ENCODE measurements at regions not wholly inside any gene's neighbourhood (a gene's known extent, or its start where the extent isn't known, plus 50 kb on each side); places are given as distances from the start of the nearest gene placed in this dataset.

DNA sequence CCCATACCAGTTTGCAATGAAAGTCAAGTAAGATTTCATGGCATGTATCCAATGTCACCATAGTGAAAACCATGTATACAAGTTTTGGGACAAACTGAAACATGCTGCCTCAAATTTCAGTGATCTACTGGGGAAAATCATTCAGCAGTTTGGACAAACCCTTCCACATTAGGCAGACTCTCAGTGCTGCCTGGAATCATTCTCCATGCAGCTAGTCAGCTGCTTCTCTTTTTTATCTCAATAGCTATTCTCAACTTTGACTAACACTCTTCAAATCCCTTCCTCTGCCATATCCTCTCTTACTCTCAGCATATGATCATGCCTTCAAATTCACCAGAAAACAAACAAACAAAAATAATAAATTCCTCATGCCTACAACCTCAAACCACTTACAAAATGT, 323.3 kb downstream of the MAN2A1 start:
- no peaks in the 10 kb centered on the region for H3K4me1 ChIP-seq (ENCODE audit: insufficient read depth, low read length, poor library complexity, severe bottlenecking)
- no TSS peak for BruUV-seq (replicated peaks)
- H3K36me3 ChIP-seq (ENCODE audit: insufficient read depth, low read length): no peaks in the 10 kb centered on the region
- H3K4me2 ChIP-seq (ENCODE audit: low read length): no peak overlapping the region
- no peaks in the 10 kb centered on the region for H3K79me2 ChIP-seq (ENCODE audit: insufficient read depth, low read depth, low read length)
- intact Hi-C loops (cut with micrococcal nuclease; ENCODE audit: unreplicated experiment): no loop called here
- no peaks in the 10 kb centered on the region for H4K20me1 ChIP-seq (ENCODE audit: insufficient read depth, low read length)
- no peak for TF ChIP-seq EZH2phosphoT487 (IDR thresholded peaks at IDR 0.05; ENCODE audit: borderline replicate concordance, low read depth, low read length)
- TF ChIP-seq, protein P1, sequence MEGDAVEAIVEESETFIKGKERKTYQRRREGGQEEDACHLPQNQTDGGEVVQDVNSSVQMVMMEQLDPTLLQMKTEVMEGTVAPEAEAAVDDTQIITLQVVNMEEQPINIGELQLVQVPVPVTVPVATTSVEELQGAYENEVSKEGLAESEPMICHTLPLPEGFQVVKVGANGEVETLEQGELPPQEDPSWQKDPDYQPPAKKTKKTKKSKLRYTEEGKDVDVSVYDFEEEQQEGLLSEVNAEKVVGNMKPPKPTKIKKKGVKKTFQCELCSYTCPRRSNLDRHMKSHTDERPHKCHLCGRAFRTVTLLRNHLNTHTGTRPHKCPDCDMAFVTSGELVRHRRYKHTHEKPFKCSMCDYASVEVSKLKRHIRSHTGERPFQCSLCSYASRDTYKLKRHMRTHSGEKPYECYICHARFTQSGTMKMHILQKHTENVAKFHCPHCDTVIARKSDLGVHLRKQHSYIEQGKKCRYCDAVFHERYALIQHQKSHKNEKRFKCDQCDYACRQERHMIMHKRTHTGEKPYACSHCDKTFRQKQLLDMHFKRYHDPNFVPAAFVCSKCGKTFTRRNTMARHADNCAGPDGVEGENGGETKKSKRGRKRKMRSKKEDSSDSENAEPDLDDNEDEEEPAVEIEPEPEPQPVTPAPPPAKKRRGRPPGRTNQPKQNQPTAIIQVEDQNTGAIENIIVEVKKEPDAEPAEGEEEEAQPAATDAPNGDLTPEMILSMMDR (conservative IDR thresholded peaks at IDR 0.05; ENCODE audit: low read length): no peak
- CTCF ChIA-PET (ENCODE audit: unreplicated experiment): no interaction called here
- no peaks in the 10 kb centered on the region for H3K9me3 ChIP-seq (ENCODE audit: low read length)
- no peak overlapping the region for H3K27ac ChIP-seq (ENCODE audit: low read depth, low read length, poor library complexity, severe bottlenecking)
- POLR2A ChIA-PET: no interaction called here
- H3K4me3 ChIP-seq (ENCODE audit: low read depth, low read length, poor library complexity, severe bottlenecking): no peak overlapping the region
- H2AFZ ChIP-seq (ENCODE audit: low read length): no peak overlapping the region
- no peaks in the 10 kb centered on the region for H3K9me2 ChIP-seq (ENCODE audit: insufficient read depth, low read length)
- no peak for DNase-seq (ENCODE audit: low spot score)

DNA sequence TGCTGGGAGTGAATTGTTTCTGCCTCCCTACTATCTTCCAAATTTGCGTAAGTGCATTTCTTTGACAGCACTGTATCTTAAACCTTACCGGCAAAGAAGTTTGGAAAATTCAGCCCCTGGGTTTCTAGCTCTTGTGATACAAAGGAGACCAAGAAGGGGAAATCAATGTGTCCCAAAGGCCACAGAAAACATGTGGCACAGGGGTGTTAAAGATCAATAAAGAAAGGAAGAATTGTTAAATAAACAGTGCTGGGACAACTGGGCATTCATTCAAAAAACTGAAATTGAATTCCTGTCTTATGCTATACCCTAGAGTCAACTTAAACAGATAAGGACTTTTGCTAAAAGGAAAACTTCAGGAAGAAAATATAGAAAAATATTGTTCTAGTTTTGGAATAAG, 328.1 kb downstream of the MAN2A1 start:
- no peak overlapping the region for H2AFZ ChIP-seq (ENCODE audit: low read length)
- no peaks in the 10 kb centered on the region for H3K9me3 ChIP-seq (ENCODE audit: low read length)
- DNase-seq (ENCODE audit: low spot score): no peak
- H3K79me2 ChIP-seq (ENCODE audit: insufficient read depth, low read depth, low read length): no peaks in the 10 kb centered on the region
- H3K27ac ChIP-seq (ENCODE audit: low read depth, low read length, poor library complexity, severe bottlenecking): no peak overlapping the region
- no peak overlapping the region for H3K4me2 ChIP-seq (ENCODE audit: low read length)
- no TSS peak for BruUV-seq (replicated peaks)
- H3K4me1 ChIP-seq (ENCODE audit: insufficient read depth, low read length, poor library complexity, severe bottlenecking): no peaks in the 10 kb centered on the region
- no peak overlapping the region for H3K4me3 ChIP-seq (ENCODE audit: low read depth, low read length, poor library complexity, severe bottlenecking)
- H3K9me2 ChIP-seq (ENCODE audit: insufficient read depth, low read length): no peaks in the 10 kb centered on the region
- no peaks in the 10 kb centered on the region for H4K20me1 ChIP-seq (ENCODE audit: insufficient read depth, low read length)
- TF ChIP-seq EZH2phosphoT487 (IDR thresholded peaks at IDR 0.05; ENCODE audit: borderline replicate concordance, low read depth, low read length): no peak
- TF ChIP-seq, protein P1 (conservative IDR thresholded peaks at IDR 0.05; ENCODE audit: low read length): no peak
- intact Hi-C loops (cut with micrococcal nuclease; ENCODE audit: unreplicated experiment): no loop called here
- ChIA-PET POLR2A (interaction anchor here (1.0 kb wide), 1 partner anchor 14 kb away, joined by 3 read pairs; no protein-coding TSS in a partner anchor), CTCF (ENCODE audit: unreplicated experiment) (no interaction called here)
- no peaks in the 10 kb centered on the region for H3K36me3 ChIP-seq (ENCODE audit: insufficient read depth, low read length)

DNA sequence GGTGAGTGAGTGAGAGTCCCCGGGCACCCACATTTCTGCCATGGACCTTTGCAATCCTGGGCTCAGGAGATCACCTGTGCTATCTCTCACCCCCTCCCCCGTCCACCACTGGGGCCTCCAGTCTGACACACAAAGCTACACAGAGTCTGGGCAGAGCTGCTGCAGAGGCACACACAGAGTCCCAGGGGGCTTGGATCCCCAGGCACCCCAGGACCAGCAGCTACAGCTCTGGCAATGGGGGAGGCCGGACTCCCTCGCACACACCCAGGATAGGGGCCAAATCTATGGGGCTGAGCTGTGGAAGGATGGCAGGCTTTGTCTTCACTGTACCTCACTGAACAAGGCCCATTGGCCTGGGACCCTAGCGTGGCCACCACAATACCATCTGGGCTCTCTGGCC, 328.8 kb downstream of the MAN2A1 start:
- H4K20me1 ChIP-seq (ENCODE audit: insufficient read depth, low read length): no peaks in the 10 kb centered on the region
- no peaks in the 10 kb centered on the region for H3K79me2 ChIP-seq (ENCODE audit: insufficient read depth, low read depth, low read length)
- H3K27ac ChIP-seq (ENCODE audit: low read depth, low read length, poor library complexity, severe bottlenecking): no peak overlapping the region
- TF ChIP-seq, protein P1 (conservative IDR thresholded peaks at IDR 0.05; ENCODE audit: low read length): no peak
- no peak for TF ChIP-seq EZH2phosphoT487 (IDR thresholded peaks at IDR 0.05; ENCODE audit: borderline replicate concordance, low read depth, low read length)
- H3K4me1 ChIP-seq (ENCODE audit: insufficient read depth, low read length, poor library complexity, severe bottlenecking): no peaks in the 10 kb centered on the region
- CTCF ChIA-PET (ENCODE audit: unreplicated experiment): no interaction called here
- POLR2A ChIA-PET: interaction anchor here (1.0 kb wide), 1 partner anchor 12 kb away, joined by 4 read pairs; no protein-coding TSS in a partner anchor
- H3K36me3 ChIP-seq (ENCODE audit: insufficient read depth, low read length): no peaks in the 10 kb centered on the region
- intact Hi-C loops (cut with micrococcal nuclease; ENCODE audit: unreplicated experiment): no loop called here
- no TSS peak for BruUV-seq (replicated peaks)
- H3K4me2 ChIP-seq (ENCODE audit: low read length): no peak overlapping the region
- no peak for DNase-seq (ENCODE audit: low spot score)
- H2AFZ ChIP-seq (ENCODE audit: low read length): no peak overlapping the region
- H3K4me3 ChIP-seq (ENCODE audit: low read depth, low read length, poor library complexity, severe bottlenecking): no peak overlapping the region
- no peaks in the 10 kb centered on the region for H3K9me3 ChIP-seq (ENCODE audit: low read length)
- H3K9me2 ChIP-seq (ENCODE audit: insufficient read depth, low read length): no peaks in the 10 kb centered on the region
